Left renal cortex interstitium (tissue), 4 donors: ENCODE measurements at regions not wholly inside any gene's neighbourhood (a gene's known extent, or its start where the extent isn't known, plus 50 kb on each side); places are given as distances from the start of the nearest gene placed in this dataset.

Source experiments
- DNase-seq, 4 donors: peaks; one replicate each; pipeline ENCODE4 v3.0.0-alpha.2; 2013; ENCODE audit warnings: low read depth in 4 of 4, low spot score in 2 of 4, missing footprints in 1 of 4

DNA sequence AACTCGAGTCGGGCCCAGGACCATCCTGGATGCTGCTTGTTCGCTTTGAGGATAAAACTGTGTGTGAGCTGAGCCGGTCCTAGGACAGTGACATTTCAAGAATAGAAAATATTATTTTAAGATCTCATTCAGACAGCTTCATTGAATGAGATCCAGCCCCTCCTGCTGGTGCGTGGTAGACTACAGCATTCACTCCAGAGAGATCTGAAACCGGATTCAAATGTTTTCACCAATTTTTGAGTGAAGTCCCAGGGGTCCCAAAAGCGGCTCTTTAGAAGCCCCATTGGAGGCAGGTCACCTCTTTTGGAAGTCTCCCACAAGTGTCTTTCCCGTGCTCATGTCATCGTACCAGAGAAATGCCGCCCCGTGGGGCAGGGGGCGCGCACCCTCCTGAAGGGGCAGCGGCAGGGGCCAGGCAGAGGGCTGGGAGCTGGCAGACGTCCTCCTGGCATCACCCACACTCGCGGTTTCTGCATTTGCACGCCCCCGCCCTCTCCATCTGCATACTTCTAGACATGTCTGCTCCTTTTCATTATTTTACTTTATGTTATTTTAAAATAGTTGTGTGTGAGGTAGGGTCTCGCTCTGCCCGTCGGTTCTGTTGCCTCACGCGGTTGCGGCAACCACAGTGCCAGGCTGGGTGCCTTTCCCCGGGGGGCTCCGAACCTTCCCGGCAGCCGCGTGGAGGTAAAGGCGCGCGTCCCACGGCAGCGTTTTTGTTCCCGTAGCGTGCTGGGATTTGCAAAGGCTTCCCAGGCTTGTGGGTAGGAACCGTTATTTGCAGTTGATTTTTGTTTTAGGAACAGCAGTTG is 52.3 kb upstream of the DPYSL4 start:
- no peak for DNase-seq

DNA sequence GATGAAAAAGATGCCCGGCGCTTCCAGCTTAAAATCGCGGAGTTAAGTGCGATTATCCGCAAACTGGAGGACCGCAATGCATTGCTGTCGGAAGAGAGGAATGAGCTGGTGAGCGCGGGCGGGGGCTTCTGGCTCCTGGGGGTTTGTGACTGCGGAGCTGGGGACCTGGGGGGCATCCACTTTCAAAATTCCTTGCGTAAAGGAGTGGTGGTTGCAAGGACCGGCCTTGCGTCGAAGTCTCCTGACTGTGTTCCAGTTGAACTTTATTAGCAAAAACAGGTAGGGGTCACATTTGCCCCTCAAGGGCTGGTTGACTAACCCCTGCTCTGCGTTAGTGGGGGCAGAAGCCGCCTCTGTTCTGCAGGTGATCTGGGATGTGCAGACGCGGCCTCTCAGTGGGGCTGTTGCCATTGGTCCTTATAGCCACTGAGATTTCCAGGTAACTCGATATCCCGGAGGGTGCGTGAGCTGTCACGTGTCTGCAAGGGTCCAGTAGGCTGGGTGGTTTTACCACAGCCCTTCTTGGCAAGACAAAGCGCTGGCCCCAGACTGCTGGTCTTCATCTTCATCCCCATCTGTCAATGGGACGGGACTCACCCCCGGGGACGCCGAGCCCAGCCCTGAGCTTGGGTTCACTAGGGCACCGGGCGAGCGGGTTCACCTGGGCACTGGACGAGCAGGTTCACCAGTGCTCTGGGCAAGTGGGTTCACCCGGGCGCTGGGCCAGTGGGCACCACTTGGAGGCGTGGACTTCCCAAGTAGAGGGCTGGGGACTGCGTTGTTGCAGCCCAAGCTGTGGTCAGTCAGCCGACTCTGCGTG is 51.5 kb upstream of the DPYSL4 start:
- no peak for DNase-seq

DNA sequence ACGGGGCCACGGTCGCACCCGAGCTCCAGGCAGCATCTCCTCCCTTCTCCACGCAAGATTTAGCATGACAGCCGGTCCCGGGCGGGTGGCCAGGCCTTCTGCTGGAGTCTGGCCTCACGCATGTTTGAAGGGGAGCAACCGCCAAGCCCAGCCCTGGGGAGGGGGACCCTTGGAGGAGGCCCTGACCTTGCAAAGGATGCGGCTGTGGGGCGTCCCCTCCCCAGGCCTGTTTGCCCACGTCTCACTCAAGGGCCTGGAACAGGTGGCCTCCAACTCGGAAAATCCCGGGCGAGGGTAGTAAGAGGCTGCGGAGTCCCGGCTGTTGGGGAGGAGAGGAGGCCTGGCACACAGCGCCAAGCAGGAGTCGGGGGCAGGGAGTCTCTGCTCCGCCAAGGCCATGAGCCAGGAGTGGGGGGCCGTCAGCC is 50.6 kb upstream of the DPYSL4 start:
- DNase-seq: no peak

DNA sequence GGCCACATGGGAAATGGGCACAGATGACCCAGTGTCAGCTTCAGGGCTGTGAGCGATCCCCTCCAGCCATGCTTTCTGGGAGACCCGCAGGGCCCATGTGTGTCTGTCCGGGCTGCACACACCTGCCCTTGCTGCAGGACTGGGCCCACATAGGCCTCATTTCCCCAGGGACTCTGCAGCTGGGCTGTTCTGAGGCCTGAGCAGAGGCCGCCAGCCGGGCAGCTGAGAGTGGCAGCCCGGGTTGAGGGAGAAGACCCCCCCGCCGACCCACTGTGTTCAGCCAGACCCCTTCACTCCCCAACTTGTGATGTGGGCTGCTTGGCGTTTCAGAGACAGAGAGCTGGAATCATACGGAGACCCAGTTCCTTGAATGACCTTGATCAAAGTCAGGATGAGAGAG is 50.1 kb upstream of the DPYSL4 start:
- DNase-seq: no peak
